Calu3 (cell line): ENCODE measurements at regions not wholly inside any gene's neighbourhood (a gene's known extent, or its start where the extent isn't known, plus 50 kb on each side); places are given as distances from the start of the nearest gene placed in this dataset.

Experiments
- BruUV-seq: library from RNA; stranded (reverse); fragments of 400-500 nt; replicated peaks from 2 replicates; lab custom pipeline; 2021; lab: Mats Ljungman, UMichigan
- CTCF ChIA-PET: fragments of 300-600 bp; sonication (Branson Sonifier 250); formaldehyde crosslinking; loops from one replicate; lab custom pipeline; 2022; ENCODE audit warnings: antibody characterized with exemption; lab: Charles Lee
- DNase-seq: peaks from one replicate; pipeline ENCODE4 v3.0.0; 2022
- H3K27ac Mint-ChIP-seq: one replicate; pipeline ENCODE4 v1.8.0; 2022; ENCODE audit warnings: mixed read lengths; ENCODE audit not compliant: unreplicated experiment
- H3K27me3 Mint-ChIP-seq: one replicate; pipeline ENCODE4 v1.8.0; 2022; ENCODE audit warnings: mixed read lengths; ENCODE audit not compliant: unreplicated experiment
- H3K36me3 Mint-ChIP-seq: one replicate; pipeline ENCODE4 v1.8.0; 2022; ENCODE audit warnings: mild to moderate bottlenecking, moderate library complexity, mixed read lengths; ENCODE audit not compliant: insufficient read depth, unreplicated experiment
- H3K4me1 Mint-ChIP-seq: one replicate; pipeline ENCODE4 v1.8.0; 2022; ENCODE audit warnings: mild to moderate bottlenecking, low read depth, mixed read lengths; ENCODE audit not compliant: unreplicated experiment
- H3K4me3 Mint-ChIP-seq: one replicate; pipeline ENCODE4 v1.8.0; 2022; ENCODE audit warnings: mild to moderate bottlenecking, low read depth, moderate library complexity, mixed read lengths; ENCODE audit not compliant: unreplicated experiment
- H3K9me3 Mint-ChIP-seq: one replicate; pipeline ENCODE4 v1.8.0; 2022; ENCODE audit warnings: low read depth, mixed read lengths; ENCODE audit not compliant: unreplicated experiment
- CTCF ChIP-seq: fragments of 200-600 bp; IDR thresholded peaks from one replicate; pipeline ENCODE4 v1.8.0; 2022; ENCODE audit warnings: antibody characterized with exemption; ENCODE audit not compliant: unreplicated experiment
- intact Hi-C: fragments of 100-400 bp; cut with micrococcal nuclease; formaldehyde crosslinking; loops from one replicate; pipeline ENCODE4 v1.10.0; 2022; ENCODE audit not compliant: unreplicated experiment

- H3K27ac Mint-ChIP-seq, result no peak overlapping the region
- no peak for DNase-seq
- intact Hi-C loops, result no loop called here
- BruUV-seq, result no TSS peak
- H3K4me3 Mint-ChIP-seq, result no peak overlapping the region
- no peaks in the 10 kb centered on the region for H3K27me3 Mint-ChIP-seq
- no peaks in the 10 kb centered on the region for H3K36me3 Mint-ChIP-seq
- H3K9me3 Mint-ChIP-seq, result no peaks in the 10 kb centered on the region
- no peak for TF ChIP-seq CTCF
- CTCF ChIA-PET, result no interaction called here
- H3K4me1 Mint-ChIP-seq, result no peaks in the 10 kb centered on the region
Measured at GRCh38 chr13:75137911-75138571, 343.9 kb downstream of the TBC1D4 start.

- DNase-seq, result no peak
- Mint-ChIP-seq H3K9me3 (no peaks in the 10 kb centered on the region), H3K27ac (no peak overlapping the region), H3K4me1 (no peaks in the 10 kb centered on the region), H3K36me3 (no peaks in the 10 kb centered on the region), H3K27me3 (no peaks in the 10 kb centered on the region), H3K4me3 (no peak overlapping the region)
- CTCF ChIA-PET, result no interaction called here
- no TSS peak for BruUV-seq
- TF ChIP-seq CTCF, result no peak
- intact Hi-C loops, result no loop called here
Measured at GRCh38 chr13:75136151-75136550, 345.8 kb downstream of the TBC1D4 start.

GRCh38 chr13:75135325-75135825 is 346.6 kb downstream of the TBC1D4 start:
- Mint-ChIP-seq H3K36me3 (no peaks in the 10 kb centered on the region), H3K27me3 (no peaks in the 10 kb centered on the region), H3K9me3 (no peaks in the 10 kb centered on the region), H3K4me1 (no peaks in the 10 kb centered on the region), H3K4me3 (no peak overlapping the region), H3K27ac (no peak overlapping the region)
- intact Hi-C loops, result no loop called here
- BruUV-seq, result no TSS peak
- no peak for DNase-seq
- no peak for TF ChIP-seq CTCF
- CTCF ChIA-PET, result no interaction called here

- CTCF ChIA-PET, result no interaction called here
- Mint-ChIP-seq H3K9me3 (no peaks in the 10 kb centered on the region), H3K27ac (no peak overlapping the region), H3K27me3 (no peaks in the 10 kb centered on the region), H3K36me3 (no peaks in the 10 kb centered on the region), H3K4me3 (no peak overlapping the region), H3K4me1 (no peaks in the 10 kb centered on the region)
- no TSS peak for BruUV-seq
- intact Hi-C loops, result no loop called here
- no peak for DNase-seq
- no peak for TF ChIP-seq CTCF
Measured at GRCh38 chr13:75132701-75133695, 349.0 kb downstream of the TBC1D4 start.
